Neutrophil (primary cell): ENCODE measurements at regions not wholly inside any gene's neighbourhood (a gene's known extent, or its start where the extent isn't known, plus 50 kb on each side); places are given as distances from the start of the nearest gene placed in this dataset.

Experiments
- H3K27ac ChIP-seq: fragments of 200-600 bp; sonication (generic); 2 replicates; pipeline ENCODE4 v1.5.1; 2016; ENCODE audit warnings: mild to moderate bottlenecking, moderate library complexity
- H3K27me3 ChIP-seq: fragments of 200-600 bp; sonication (generic); 2 replicates; pipeline ENCODE4 v1.6.0; 2016; ENCODE audit warnings: mild to moderate bottlenecking
- H3K36me3 ChIP-seq: fragments of 200-600 bp; sonication (generic); 2 replicates; pipeline ENCODE4 v1.5.1; 2017
- H3K4me1 ChIP-seq, 2 experiments: fragments of 200-600 bp in 1 of 2; sonication (generic) in 1 of 2; 1 replicate in 1 of 2; 2 replicates in 1 of 2; pipeline versions ENCODE4 v1.5.1 to v1.6.1; 2013 to 2016; ENCODE audit warnings: low read depth in 1 of 2, low read length in 1 of 2, mild to moderate bottlenecking in 1 of 2, moderate library complexity in 1 of 2; ENCODE audit not compliant: control insufficient read depth in 1 of 2, insufficient read depth in 1 of 2
- H3K4me3 ChIP-seq, 2 experiments: fragments of 200-600 bp in 1 of 2; sonication (generic) in 1 of 2; 1 replicate in 1 of 2; 2 replicates in 1 of 2; pipeline ENCODE4 v1.5.1; 2013 to 2016; ENCODE audit warnings: low read depth in 1 of 2, low read length in 1 of 2, mild to moderate bottlenecking in 1 of 2, moderate library complexity in 1 of 2
- H3K9me3 ChIP-seq: fragments of 200-600 bp; sonication (generic); 2 replicates; pipeline ENCODE4 v1.5.1; 2016
- CTCF ChIP-seq: fragments of 200-600 bp; sonication (generic); IDR thresholded peaks from 2 replicates; pipeline ENCODE4 v1.5.1; 2016; ENCODE audit warnings: antibody characterized with exemption

- H3K4me1 ChIP-seq = no peaks in the 10 kb centered on the region
- no peaks in the 10 kb centered on the region for H3K27me3 ChIP-seq
- H3K4me3 ChIP-seq = no peak overlapping the region
- no peak overlapping the region for H3K27ac ChIP-seq
- TF ChIP-seq CTCF = no peak
- H3K9me3 ChIP-seq = no peaks in the 10 kb centered on the region
- H3K36me3 ChIP-seq = no peaks in the 10 kb centered on the region
These were observed 203.8 kb upstream of the SIX2 start for GRCh38 chr2:45212953-45213635.

- Histone ChIP-seq H3K4me1 (no peaks in the 10 kb centered on the region), H3K36me3 (no peaks in the 10 kb centered on the region), H3K27ac (no peak overlapping the region), H3K27me3 (no peaks in the 10 kb centered on the region), H3K4me3 (no peak overlapping the region), H3K9me3 (no peaks in the 10 kb centered on the region)
- TF ChIP-seq CTCF = no peak
These were observed 202.4 kb upstream of the SIX2 start for GRCh38 chr2:45211636-45212035.

- no peak overlapping the region for H3K27ac ChIP-seq
- no peaks in the 10 kb centered on the region for H3K4me1 ChIP-seq
- no peaks in the 10 kb centered on the region for H3K9me3 ChIP-seq
- H3K36me3 ChIP-seq = no peaks in the 10 kb centered on the region
- no peak overlapping the region for H3K4me3 ChIP-seq
- TF ChIP-seq CTCF = no peak
- no peaks in the 10 kb centered on the region for H3K27me3 ChIP-seq
These were observed 201.4 kb upstream of the SIX2 start for GRCh38 chr2:45210462-45211195.

GRCh38 chr2:45209875-45210274, 200.6 kb upstream of the SIX2 start:
- no peak for TF ChIP-seq CTCF
- H3K27me3 ChIP-seq = no peaks in the 10 kb centered on the region

GRCh38 chr2:45209302-45209701, 200.1 kb upstream of the SIX2 start:
- no peaks in the 10 kb centered on the region for H3K27me3 ChIP-seq
- TF ChIP-seq CTCF = no peak

More at GRCh38 chr2:45209875-45210274, 200.6 kb upstream of the SIX2 start:
- Histone ChIP-seq H3K27ac (no peak overlapping the region), H3K9me3 (no peaks in the 10 kb centered on the region), H3K4me1 (no peaks in the 10 kb centered on the region), H3K36me3 (no peaks in the 10 kb centered on the region), H3K4me3 (no peak overlapping the region)

More at GRCh38 chr2:45209302-45209701, 200.1 kb upstream of the SIX2 start:
- no peak overlapping the region for H3K27ac ChIP-seq
- H3K9me3 ChIP-seq = no peaks in the 10 kb centered on the region
- no peaks in the 10 kb centered on the region for H3K4me1 ChIP-seq
- no peak overlapping the region for H3K4me3 ChIP-seq
- no peaks in the 10 kb centered on the region for H3K36me3 ChIP-seq
